GM06990 (cell line): ENCODE measurements at regions not wholly inside any gene's neighbourhood (a gene's known extent, or its start where the extent isn't known, plus 50 kb on each side); places are given as distances from the start of the nearest gene placed in this dataset.

Experiments
- DNase-seq: peaks from one replicate; pipeline ENCODE4 v3.0.0-alpha.2; 2011; ENCODE audit not compliant: insufficient read length; ENCODE audit errors: extremely low read depth
- H3K27me3 ChIP-seq: replicated peaks from 2 replicates; pipeline ENCODE4 v1.6.0; 2011; ENCODE audit warnings: low read length; ENCODE audit not compliant: control insufficient read depth, insufficient read depth
- H3K36me3 ChIP-seq: 2 replicates; pipeline ENCODE4 v1.5.1; 2011; ENCODE audit warnings: low read length; ENCODE audit not compliant: control insufficient read depth, insufficient read depth
- H3K4me3 ChIP-seq: replicated peaks from 2 replicates; pipeline ENCODE4 v1.5.1; 2011; ENCODE audit warnings: low read depth, mild to moderate bottlenecking, control low read depth, low read length
- TF ChIP-seq, protein P1 (sequence below): IDR thresholded peaks from 2 replicates; pipeline ENCODE4 v1.5.1; 2011; ENCODE audit warnings: low read length, control low read depth, mild to moderate bottlenecking, inconsistent platforms; ENCODE audit not compliant: insufficient read depth, poor library complexity, severe bottlenecking

DNA sequence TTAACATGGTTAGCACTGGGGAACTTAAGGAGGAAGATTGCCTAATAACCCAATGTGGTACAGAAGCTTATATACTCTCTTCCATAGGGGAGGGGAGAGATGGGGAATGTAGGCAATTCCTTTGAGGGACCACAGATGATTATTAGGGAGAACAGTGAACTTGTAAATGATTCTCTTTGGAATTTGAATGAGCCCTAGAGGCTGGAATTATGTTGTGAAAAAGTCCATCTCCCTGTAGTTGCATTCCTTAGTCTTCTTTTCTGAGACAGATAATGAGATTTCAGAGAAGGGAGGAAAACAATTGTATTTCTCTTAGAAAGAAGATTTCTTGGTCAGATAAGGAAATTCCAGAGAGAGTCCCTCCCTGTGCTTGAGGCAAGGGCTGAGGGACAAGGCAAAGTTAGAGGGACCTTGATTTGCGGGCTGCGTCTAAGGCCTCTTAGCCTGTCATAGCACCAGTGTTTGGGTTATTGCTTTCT lies 89.0 kb upstream of the HMCN1 start:
- Histone ChIP-seq H3K4me3 (no peak overlapping the region), H3K27me3 (no peaks in the 10 kb centered on the region), H3K36me3 (no peaks in the 10 kb centered on the region)
- DNase-seq = no peak
- TF ChIP-seq, protein P1, sequence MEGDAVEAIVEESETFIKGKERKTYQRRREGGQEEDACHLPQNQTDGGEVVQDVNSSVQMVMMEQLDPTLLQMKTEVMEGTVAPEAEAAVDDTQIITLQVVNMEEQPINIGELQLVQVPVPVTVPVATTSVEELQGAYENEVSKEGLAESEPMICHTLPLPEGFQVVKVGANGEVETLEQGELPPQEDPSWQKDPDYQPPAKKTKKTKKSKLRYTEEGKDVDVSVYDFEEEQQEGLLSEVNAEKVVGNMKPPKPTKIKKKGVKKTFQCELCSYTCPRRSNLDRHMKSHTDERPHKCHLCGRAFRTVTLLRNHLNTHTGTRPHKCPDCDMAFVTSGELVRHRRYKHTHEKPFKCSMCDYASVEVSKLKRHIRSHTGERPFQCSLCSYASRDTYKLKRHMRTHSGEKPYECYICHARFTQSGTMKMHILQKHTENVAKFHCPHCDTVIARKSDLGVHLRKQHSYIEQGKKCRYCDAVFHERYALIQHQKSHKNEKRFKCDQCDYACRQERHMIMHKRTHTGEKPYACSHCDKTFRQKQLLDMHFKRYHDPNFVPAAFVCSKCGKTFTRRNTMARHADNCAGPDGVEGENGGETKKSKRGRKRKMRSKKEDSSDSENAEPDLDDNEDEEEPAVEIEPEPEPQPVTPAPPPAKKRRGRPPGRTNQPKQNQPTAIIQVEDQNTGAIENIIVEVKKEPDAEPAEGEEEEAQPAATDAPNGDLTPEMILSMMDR = no peak

DNA sequence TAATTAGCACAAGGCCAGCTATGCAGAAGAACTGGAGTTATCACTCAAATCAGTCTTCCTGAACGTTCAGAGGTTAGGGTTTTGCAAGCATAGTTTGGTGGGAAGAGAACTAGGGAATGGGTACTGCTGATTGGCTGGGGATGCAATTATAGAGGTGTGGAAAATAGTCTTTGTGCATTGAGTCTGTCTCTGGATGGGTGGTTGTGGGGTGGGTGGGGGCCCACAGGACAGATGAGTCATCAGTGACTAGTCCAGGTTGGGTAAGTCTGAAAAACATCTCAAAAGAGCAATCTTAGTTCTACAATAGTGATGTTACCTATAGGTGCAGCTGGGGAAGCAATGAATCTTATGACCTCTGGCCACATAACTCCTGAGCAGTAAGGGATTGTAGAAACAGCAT lies 89.7 kb upstream of the HMCN1 start:
- Histone ChIP-seq H3K36me3 (no peaks in the 10 kb centered on the region), H3K4me3 (no peak overlapping the region), H3K27me3 (no peaks in the 10 kb centered on the region)
- DNase-seq = no peak
- TF ChIP-seq, protein P1 = no peak

DNA sequence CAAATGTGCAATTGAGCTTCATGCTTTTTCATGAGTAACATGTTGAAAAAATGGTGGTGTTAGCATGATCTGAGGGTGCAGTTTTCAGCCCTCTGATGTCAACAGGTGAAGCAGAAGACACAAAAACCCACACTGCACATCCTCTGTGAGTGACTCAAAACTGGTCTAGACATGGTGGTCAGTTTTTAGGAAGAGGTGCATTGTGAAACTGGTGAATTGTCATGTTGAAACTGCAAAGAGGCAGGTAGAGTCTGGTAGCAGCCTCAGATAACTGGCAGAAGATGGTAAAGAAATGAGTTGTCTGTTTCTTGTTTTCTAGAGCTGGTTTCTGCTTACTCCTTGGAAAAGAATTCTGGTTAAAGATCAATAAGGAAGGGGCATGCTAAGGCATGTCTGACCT lies 97.3 kb upstream of the HMCN1 start:
- TF ChIP-seq, protein P1 = no peak
- peak; percentile 71 for DNase-seq

DNA sequence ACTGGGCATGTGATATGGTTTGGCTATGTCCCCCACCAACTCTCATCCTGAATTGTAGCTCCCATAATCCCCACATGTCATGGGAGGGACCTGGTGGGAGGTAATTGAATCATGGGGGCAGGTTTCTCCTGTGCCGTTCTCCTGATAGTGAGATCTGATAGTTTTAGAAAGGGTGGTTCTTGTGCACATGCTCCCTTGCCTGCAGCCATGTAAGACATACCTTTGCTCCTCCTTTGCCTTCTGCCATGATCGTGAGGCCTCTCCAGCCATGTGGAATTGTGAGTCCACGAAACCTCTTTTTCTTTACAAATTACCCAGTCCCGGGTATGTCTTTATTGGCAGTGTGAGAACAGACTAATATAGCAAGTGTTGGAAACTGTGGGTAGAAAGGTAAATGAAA lies 99.5 kb upstream of the HMCN1 start:
- no peak overlapping the region for H3K4me3 ChIP-seq
- TF ChIP-seq, protein P1 = no peak
- H3K36me3 ChIP-seq = no peaks in the 10 kb centered on the region
- no peaks in the 10 kb centered on the region for H3K27me3 ChIP-seq
- DNase-seq = no peak

More for the DNA sequence above, 97.3 kb upstream of the HMCN1 start:
- Histone ChIP-seq H3K27me3 (no peaks in the 10 kb centered on the region), H3K36me3 (no peaks in the 10 kb centered on the region), H3K4me3 (no peak overlapping the region)

DNA sequence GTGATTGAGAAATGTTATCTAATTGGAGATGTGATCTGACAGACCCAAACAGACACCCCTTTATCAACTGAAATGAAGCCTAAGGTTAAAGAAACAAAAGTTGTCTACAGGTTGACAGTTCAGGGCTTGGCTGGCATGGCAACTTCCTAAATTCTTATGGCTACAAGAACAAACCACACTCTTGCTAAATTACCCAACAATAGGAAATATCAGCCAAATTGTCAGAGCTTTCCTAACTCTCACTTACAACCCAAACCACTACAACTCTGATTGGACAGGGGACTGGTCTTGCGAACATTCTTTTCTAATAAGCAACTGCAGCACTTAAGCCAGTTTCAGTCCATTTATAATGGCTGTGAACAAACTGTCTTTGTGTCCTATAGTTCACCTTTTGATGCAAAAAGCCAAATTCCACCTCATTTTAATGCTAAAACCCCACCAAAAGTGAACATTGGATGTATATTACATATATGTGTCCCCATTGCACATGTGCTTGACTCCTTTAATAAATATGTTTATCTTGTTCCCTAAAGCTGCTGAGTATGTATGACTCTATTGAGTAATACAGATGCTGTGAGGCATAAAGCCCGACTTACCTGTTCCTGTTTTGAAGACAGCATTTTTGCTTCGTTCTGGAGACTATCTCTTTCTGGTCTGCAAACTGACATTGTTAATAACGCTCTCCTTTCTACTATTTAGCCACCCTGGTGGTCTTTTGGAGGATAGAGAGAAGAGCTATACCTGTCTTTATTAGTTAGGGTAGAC lies 101.3 kb upstream of the HMCN1 start:
- H3K4me3 ChIP-seq = no peak overlapping the region
- no peak for DNase-seq
- TF ChIP-seq, protein P1 = no peak
- no peaks in the 10 kb centered on the region for H3K27me3 ChIP-seq
- H3K36me3 ChIP-seq = no peaks in the 10 kb centered on the region
